HepG2 (cell line): ENCODE measurements at regions not wholly inside any gene's neighbourhood (a gene's known extent, or its start where the extent isn't known, plus 50 kb on each side); places are given as distances from the start of the nearest gene placed in this dataset.

Experiments used
- ATRX ChIP-seq: sonication (generic); formaldehyde crosslinking; IDR thresholded peaks from 2 replicates; pipeline ENCODE4 v1.4.0; 2020; ENCODE audit warnings: missing genetic modification reagents, borderline replicate concordance
- BCL6 ChIP-seq: IDR thresholded peaks from 2 replicates; pipeline ENCODE4 v1.6.1; 2016; ENCODE audit warnings: missing genetic modification reagents, missing compliant biosample characterization
- FOSL1 ChIP-seq: sonication (generic); formaldehyde crosslinking; IDR thresholded peaks from 2 replicates; pipeline ENCODE4 v1.9.0; 2021; ENCODE audit warnings: missing genetic modification reagents, borderline replicate concordance
- FOXO1 ChIP-seq: sonication (generic); formaldehyde crosslinking; IDR thresholded peaks from 2 replicates; pipeline ENCODE4 v1.4.0; 2020; ENCODE audit warnings: missing genetic modification reagents
- GATAD1 ChIP-seq: IDR thresholded peaks from 2 replicates; pipeline ENCODE4 v1.6.1; 2016; ENCODE audit warnings: missing genetic modification reagents, missing compliant biosample characterization
- HNF4G ChIP-seq, 2 experiments: sonication (generic) in 1 of 2; formaldehyde crosslinking in 1 of 2; IDR thresholded peaks; 2 replicates each; pipeline versions ENCODE4 v1.4.0 to v1.6.1; 2011 to 2020; ENCODE audit warnings: borderline replicate concordance in 2 of 2, low read depth in 2 of 2, mild to moderate bottlenecking in 2 of 2, low read length in 1 of 2, missing genetic modification reagents in 1 of 2, moderate library complexity in 1 of 2
- KDM6A ChIP-seq: IDR thresholded peaks from 2 replicates; pipeline ENCODE4 v1.6.1; 2016; ENCODE audit warnings: low read depth
- POLR2A ChIP-seq, 2 experiments: IDR thresholded peaks; 2 replicates each; pipeline ENCODE4 v1.6.1; 2011; ENCODE audit warnings: low read depth in 2 of 2, low read length in 2 of 2, mild to moderate bottlenecking in 1 of 2, moderate library complexity in 1 of 2; ENCODE audit not compliant: insufficient read depth in 1 of 2
- RAD51 ChIP-seq: fragments of 450-650 bp; IDR thresholded peaks from 2 replicates; pipeline ENCODE4 v1.6.1; 2016; ENCODE audit warnings: borderline replicate concordance
- RARG ChIP-seq: sonication (generic); formaldehyde crosslinking; IDR thresholded peaks from 2 replicates; pipeline ENCODE4 v1.4.0; 2020; ENCODE audit warnings: low read depth, mild to moderate bottlenecking, missing genetic modification reagents
- REXO4 ChIP-seq: sonication (generic); formaldehyde crosslinking; IDR thresholded peaks from 2 replicates; pipeline ENCODE4 v1.8.0; 2022; ENCODE audit warnings: missing genetic modification reagents, mild to moderate bottlenecking, borderline replicate concordance
- RXRB ChIP-seq: IDR thresholded peaks from 2 replicates; pipeline ENCODE4 v1.6.1; 2016; ENCODE audit warnings: borderline replicate concordance, missing genetic modification reagents, missing compliant biosample characterization
- SOX13 ChIP-seq, 3 experiments: fragments of 450-650 bp in 1 of 3; sonication (generic) in 1 of 3; formaldehyde crosslinking in 1 of 3; IDR thresholded peaks in 2 of 3; conservative IDR thresholded peaks in 1 of 3; 2 replicates each; pipeline versions ENCODE4 v1.5.0 to v1.6.1; 2016 to 2020; ENCODE audit warnings: antibody characterized with exemption in 1 of 3, mild to moderate bottlenecking in 1 of 3, missing compliant biosample characterization in 1 of 3, missing genetic modification reagents in 1 of 3, moderate library complexity in 1 of 3
- YEATS2 ChIP-seq: sonication (generic); formaldehyde crosslinking; IDR thresholded peaks from 2 replicates; pipeline ENCODE4 v1.4.0; 2020; ENCODE audit warnings: missing genetic modification reagents, borderline replicate concordance
- YEATS4 ChIP-seq: sonication (generic); formaldehyde crosslinking; IDR thresholded peaks from 2 replicates; pipeline ENCODE4 v1.4.0; 2020; ENCODE audit warnings: missing genetic modification reagents, borderline replicate concordance
- ZFP37 ChIP-seq: sonication (generic); formaldehyde crosslinking; IDR thresholded peaks from 2 replicates; pipeline ENCODE4 v1.4.0; 2020; ENCODE audit warnings: missing genetic modification reagents, borderline replicate concordance
- ZNF569 ChIP-seq: sonication (generic); formaldehyde crosslinking; IDR thresholded peaks from 2 replicates; pipeline ENCODE4 v1.5.0; 2020; ENCODE audit warnings: mild to moderate bottlenecking, missing genetic modification reagents, moderate library complexity, borderline replicate concordance
- ZNF644 ChIP-seq: IDR thresholded peaks from 2 replicates; pipeline ENCODE4 v1.6.1; 2016; ENCODE audit warnings: low read depth
- ZNF713 ChIP-seq: sonication (generic); formaldehyde crosslinking; IDR thresholded peaks from 2 replicates; pipeline ENCODE4 v1.4.0; 2020; ENCODE audit warnings: mild to moderate bottlenecking, missing genetic modification reagents
- ZNF777 ChIP-seq: sonication (generic); formaldehyde crosslinking; IDR thresholded peaks from 2 replicates; pipeline ENCODE4 v1.4.0; 2020; ENCODE audit warnings: missing genetic modification reagents
- ZSCAN29 ChIP-seq: sonication (generic); formaldehyde crosslinking; conservative IDR thresholded peaks from 2 replicates; pipeline ENCODE4 v1.4.0; 2020; ENCODE audit warnings: mild to moderate bottlenecking, missing genetic modification reagents
- TF ChIP-seq, protein P1 (sequence below): sonication (generic); formaldehyde crosslinking; IDR thresholded peaks from 2 replicates; pipeline ENCODE4 v1.4.0; 2020; ENCODE audit warnings: missing genetic modification reagents
- TF ChIP-seq, protein P2 (sequence below): IDR thresholded peaks from 2 replicates; pipeline ENCODE4 v1.6.1; 2016; ENCODE audit warnings: control low read depth
- TF ChIP-seq, protein P3 (sequence below): sonication (generic); formaldehyde crosslinking; IDR thresholded peaks from 2 replicates; pipeline ENCODE4 v1.4.0; 2020; ENCODE audit warnings: mild to moderate bottlenecking, missing genetic modification reagents
- TF ChIP-seq, protein P4 (sequence below): sonication (generic); formaldehyde crosslinking; IDR thresholded peaks from 2 replicates; pipeline ENCODE4 v1.4.0; 2020; ENCODE audit warnings: missing genetic modification reagents, borderline replicate concordance

DNA sequence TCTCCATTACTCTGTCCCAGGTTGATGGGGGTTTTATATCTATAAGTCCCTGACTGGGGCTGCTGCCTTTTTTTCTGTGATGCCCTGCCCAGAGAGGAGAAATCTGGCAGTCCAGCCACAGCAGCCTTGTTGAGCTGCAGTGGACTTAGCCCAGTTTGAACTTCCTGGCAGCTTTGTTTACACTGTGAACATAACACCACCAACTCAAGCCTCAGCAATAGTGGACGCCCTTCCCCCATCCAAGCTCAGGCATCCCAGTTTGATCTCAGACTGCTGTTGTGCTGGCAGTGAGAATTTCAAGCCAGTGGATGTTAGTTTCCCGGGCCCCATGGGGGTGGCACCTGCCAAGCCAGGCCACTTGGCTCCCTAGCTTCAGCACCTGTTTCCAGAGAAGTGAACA, 298.5 kb upstream of the KDM5D start (continued):
- TF ChIP-seq FOXO1 (0 out of 2 replicates have a peak, but pooled peaks have one; percentile 14), YEATS2 (CRISPR knock-in tag) (no peak), GATAD1 (no peak), BCL6 (CRISPR knock-in tag) (no peak), ZNF777 (CRISPR knock-in tag) (no peak), ZFP37 (no peak), RAD51 (no peak), ATRX (CRISPR knock-in tag) (no peak), ZSCAN29 (CRISPR knock-in tag) (no peak), SOX13 (IDR thresholded peaks at IDR 0.05) (no peak), SOX13 (CRISPR knock-in tag; conservative IDR thresholded peaks at IDR 0.05 in 1 of 2, IDR thresholded peaks at IDR 0.05 in 1 of 2) (peak in 1 of 2 experiments; percentile 37; a peak in 1 of 4 replicates), FOSL1 (CRISPR knock-in tag) (no peak), POLR2A (IDR thresholded peaks at IDR 0.05; ENCODE audit: insufficient read depth in 1 of 2, low read depth in 2 of 2, low read length in 2 of 2) (no peak), KDM6A (CRISPR knock-in tag) (peak; percentile 66; the same call in 1 of the 2 replicates), RXRB (peak; percentile 49; the same call in 1 of the 2 replicates), RARG (CRISPR knock-in tag) (no peak), ZNF644 (0 out of 2 replicates have a peak, but pooled peaks have one; percentile 46), YEATS4 (CRISPR knock-in tag) (no peak), HNF4G (IDR thresholded peaks at IDR 0.05; ENCODE audit: borderline replicate concordance, low read depth, low read length) (0 out of 2 replicates have a peak, but pooled peaks have one; percentile 19), HNF4G (CRISPR knock-in tag; IDR thresholded peaks at IDR 0.05; ENCODE audit: borderline replicate concordance, low read depth) (no peak), REXO4 (CRISPR knock-in tag) (no peak), ZNF569 (CRISPR knock-in tag) (no peak), ZNF713 (CRISPR knock-in tag) (no peak)
- TF ChIP-seq, protein P1, sequence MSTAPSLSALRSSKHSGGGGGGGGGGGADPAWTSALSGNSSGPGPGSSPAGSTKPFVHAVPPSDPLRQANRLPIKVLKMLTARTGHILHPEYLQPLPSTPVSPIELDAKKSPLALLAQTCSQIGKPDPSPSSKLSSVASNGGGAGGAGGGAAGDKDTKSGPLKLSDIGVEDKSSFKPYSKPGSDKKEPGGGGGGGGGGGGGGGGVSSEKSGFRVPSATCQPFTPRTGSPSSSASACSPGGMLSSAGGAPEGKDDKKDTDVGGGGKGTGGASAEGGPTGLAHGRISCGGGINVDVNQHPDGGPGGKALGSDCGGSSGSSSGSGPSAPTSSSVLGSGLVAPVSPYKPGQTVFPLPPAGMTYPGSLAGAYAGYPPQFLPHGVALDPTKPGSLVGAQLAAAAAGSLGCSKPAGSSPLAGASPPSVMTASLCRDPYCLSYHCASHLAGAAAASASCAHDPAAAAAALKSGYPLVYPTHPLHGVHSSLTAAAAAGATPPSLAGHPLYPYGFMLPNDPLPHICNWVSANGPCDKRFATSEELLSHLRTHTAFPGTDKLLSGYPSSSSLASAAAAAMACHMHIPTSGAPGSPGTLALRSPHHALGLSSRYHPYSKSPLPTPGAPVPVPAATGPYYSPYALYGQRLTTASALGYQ (CRISPR knock-in tag) = no peak
- TF ChIP-seq, protein P2, sequence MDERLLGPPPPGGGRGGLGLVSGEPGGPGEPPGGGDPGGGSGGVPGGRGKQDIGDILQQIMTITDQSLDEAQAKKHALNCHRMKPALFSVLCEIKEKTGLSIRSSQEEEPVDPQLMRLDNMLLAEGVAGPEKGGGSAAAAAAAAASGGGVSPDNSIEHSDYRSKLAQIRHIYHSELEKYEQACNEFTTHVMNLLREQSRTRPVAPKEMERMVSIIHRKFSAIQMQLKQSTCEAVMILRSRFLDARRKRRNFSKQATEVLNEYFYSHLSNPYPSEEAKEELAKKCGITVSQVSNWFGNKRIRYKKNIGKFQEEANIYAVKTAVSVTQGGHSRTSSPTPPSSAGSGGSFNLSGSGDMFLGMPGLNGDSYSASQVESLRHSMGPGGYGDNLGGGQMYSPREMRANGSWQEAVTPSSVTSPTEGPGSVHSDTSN (CRISPR knock-in tag) = no peak
- TF ChIP-seq, protein P3, sequence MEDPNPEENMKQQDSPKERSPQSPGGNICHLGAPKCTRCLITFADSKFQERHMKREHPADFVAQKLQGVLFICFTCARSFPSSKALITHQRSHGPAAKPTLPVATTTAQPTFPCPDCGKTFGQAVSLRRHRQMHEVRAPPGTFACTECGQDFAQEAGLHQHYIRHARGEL (CRISPR knock-in tag) = no peak
- TF ChIP-seq, protein P4, sequence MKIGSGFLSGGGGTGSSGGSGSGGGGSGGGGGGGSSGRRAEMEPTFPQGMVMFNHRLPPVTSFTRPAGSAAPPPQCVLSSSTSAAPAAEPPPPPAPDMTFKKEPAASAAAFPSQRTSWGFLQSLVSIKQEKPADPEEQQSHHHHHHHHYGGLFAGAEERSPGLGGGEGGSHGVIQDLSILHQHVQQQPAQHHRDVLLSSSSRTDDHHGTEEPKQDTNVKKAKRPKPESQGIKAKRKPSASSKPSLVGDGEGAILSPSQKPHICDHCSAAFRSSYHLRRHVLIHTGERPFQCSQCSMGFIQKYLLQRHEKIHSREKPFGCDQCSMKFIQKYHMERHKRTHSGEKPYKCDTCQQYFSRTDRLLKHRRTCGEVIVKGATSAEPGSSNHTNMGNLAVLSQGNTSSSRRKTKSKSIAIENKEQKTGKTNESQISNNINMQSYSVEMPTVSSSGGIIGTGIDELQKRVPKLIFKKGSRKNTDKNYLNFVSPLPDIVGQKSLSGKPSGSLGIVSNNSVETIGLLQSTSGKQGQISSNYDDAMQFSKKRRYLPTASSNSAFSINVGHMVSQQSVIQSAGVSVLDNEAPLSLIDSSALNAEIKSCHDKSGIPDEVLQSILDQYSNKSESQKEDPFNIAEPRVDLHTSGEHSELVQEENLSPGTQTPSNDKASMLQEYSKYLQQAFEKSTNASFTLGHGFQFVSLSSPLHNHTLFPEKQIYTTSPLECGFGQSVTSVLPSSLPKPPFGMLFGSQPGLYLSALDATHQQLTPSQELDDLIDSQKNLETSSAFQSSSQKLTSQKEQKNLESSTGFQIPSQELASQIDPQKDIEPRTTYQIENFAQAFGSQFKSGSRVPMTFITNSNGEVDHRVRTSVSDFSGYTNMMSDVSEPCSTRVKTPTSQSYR (CRISPR knock-in tag) = peak; percentile 94
